ENCODE measurements at regions not wholly inside any gene's neighbourhood (a gene's known extent, or its start where the extent isn't known, plus 50 kb on each side); places are given as distances from the start of the nearest gene placed in this dataset.

DNA sequence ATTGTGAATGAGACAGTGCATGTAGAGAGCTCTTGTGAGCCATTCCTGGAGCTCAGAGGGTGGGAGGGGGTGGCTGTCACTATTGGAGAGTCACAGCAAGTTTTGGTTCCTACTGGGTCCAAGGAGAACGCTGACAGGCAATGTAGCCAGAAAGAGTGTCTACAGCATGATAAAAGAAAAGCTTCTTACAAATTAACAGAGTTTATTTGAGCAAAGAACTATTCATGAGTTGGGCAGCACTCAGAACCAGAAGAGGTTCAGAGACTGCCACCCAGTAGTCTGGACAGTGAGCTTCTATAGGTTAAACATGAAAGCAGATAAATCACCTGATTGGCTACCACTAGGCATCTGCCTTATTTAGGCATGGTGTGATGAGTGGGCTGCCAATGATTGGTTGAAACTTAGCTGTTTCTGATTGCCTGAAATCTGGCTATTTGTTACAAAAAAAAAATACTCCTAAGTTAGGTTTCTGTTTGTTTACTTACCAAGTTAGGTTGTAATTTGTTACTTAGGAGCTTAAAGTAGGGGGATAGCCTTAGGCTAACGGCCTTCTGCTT is 473.4 kb downstream of the PREX1 start:
- TF ChIP-seq, protein P1, sequence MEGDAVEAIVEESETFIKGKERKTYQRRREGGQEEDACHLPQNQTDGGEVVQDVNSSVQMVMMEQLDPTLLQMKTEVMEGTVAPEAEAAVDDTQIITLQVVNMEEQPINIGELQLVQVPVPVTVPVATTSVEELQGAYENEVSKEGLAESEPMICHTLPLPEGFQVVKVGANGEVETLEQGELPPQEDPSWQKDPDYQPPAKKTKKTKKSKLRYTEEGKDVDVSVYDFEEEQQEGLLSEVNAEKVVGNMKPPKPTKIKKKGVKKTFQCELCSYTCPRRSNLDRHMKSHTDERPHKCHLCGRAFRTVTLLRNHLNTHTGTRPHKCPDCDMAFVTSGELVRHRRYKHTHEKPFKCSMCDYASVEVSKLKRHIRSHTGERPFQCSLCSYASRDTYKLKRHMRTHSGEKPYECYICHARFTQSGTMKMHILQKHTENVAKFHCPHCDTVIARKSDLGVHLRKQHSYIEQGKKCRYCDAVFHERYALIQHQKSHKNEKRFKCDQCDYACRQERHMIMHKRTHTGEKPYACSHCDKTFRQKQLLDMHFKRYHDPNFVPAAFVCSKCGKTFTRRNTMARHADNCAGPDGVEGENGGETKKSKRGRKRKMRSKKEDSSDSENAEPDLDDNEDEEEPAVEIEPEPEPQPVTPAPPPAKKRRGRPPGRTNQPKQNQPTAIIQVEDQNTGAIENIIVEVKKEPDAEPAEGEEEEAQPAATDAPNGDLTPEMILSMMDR (IDR thresholded peaks at IDR 0.05; ENCODE audit: low read depth, low read length, poor library complexity, severe bottlenecking) = no peak
- TF ChIP-seq EZH2phosphoT487 (IDR thresholded peaks at IDR 0.05; ENCODE audit: borderline replicate concordance, low read length) = no peak
